HEK293 (cell line): ENCODE measurements at regions not wholly inside any gene's neighbourhood (a gene's known extent, or its start where the extent isn't known, plus 50 kb on each side); places are given as distances from the start of the nearest gene placed in this dataset.

Source experiments
- CTCF ChIA-PET: fragments of 350-600 bp; formaldehyde crosslinking; extraction: SDS; loops from one replicate; lab custom pipeline; 2021; ENCODE audit warnings: antibody characterized with exemption; lab: Yijun Ruan, JAX
- POLR2A ChIA-PET: fragments of 300-600 bp; formaldehyde crosslinking; extraction: SDS; loops from one replicate; lab custom pipeline; 2020; ENCODE audit warnings: antibody characterized with exemption, inconsistent platforms; lab: Yijun Ruan, JAX
- H3K27ac ChIP-seq: fragments of 200-500 bp; sonication (Bioruptor generic); 2 replicates; pipeline ENCODE4 v1.5.1; 2014; ENCODE audit warnings: low read depth, low read length, control low read depth, inconsistent platforms; ENCODE audit errors: extremely low read depth
- H3K36me3 ChIP-seq, 2 experiments: fragments of 200-500 bp in 1 of 2; sonication (Bioruptor generic) in 1 of 2; 1 replicate in 1 of 2; 2 replicates in 1 of 2; pipeline ENCODE4 v1.5.1; 2014 to 2017; ENCODE audit warnings: inconsistent platforms in 2 of 2, low read length in 2 of 2; ENCODE audit not compliant: control insufficient read depth in 2 of 2, insufficient read depth in 1 of 2
- H3K4me1 ChIP-seq: fragments of 200-500 bp; sonication (Bioruptor generic); 2 replicates; pipeline ENCODE4 v1.5.1; 2014; ENCODE audit warnings: mild to moderate bottlenecking, low read length, inconsistent platforms; ENCODE audit not compliant: control insufficient read depth, insufficient read depth
- H3K4me3 ChIP-seq: 2 replicates; pipeline ENCODE4 v1.5.1; 2011; ENCODE audit warnings: low read depth, mild to moderate bottlenecking, control low read depth, low read length, moderate library complexity
- H3K9me3 ChIP-seq: fragments of 200-500 bp; sonication (Bioruptor generic); 2 replicates; pipeline ENCODE4 v1.5.1; 2014; ENCODE audit warnings: low read depth, low read length, inconsistent platforms; ENCODE audit not compliant: control insufficient read depth, insufficient read depth
- GFI1B ChIP-seq: fragments of 450-650 bp; formaldehyde crosslinking; IDR thresholded peaks from 2 replicates; pipeline ENCODE4 v1.5.1; 2016; ENCODE audit warnings: missing biosample characterization, missing genetic modification characterization
- GLIS2 ChIP-seq: fragments of 450-650 bp; formaldehyde crosslinking; IDR thresholded peaks from 2 replicates; pipeline ENCODE4 v1.5.1; 2016; ENCODE audit warnings: missing biosample characterization, missing genetic modification characterization
- WT1 ChIP-seq: fragments of 450-650 bp; formaldehyde crosslinking; IDR thresholded peaks from 2 replicates; pipeline ENCODE4 v1.5.1; 2016; ENCODE audit warnings: missing biosample characterization, missing genetic modification characterization
- ZBTB48 ChIP-seq: fragments of 450-650 bp; formaldehyde crosslinking; IDR thresholded peaks from 2 replicates; pipeline ENCODE4 v1.5.1; 2016; ENCODE audit warnings: missing biosample characterization, missing genetic modification characterization
- ZEB2 ChIP-seq: fragments of 450-650 bp; formaldehyde crosslinking; IDR thresholded peaks from 2 replicates; pipeline ENCODE4 v1.5.1; 2016; ENCODE audit warnings: missing biosample characterization, missing genetic modification characterization
- ZFHX2 ChIP-seq: fragments of 450-650 bp; formaldehyde crosslinking; conservative IDR thresholded peaks from 2 replicates; pipeline ENCODE4 v1.5.1; 2016; ENCODE audit warnings: missing biosample characterization, missing genetic modification characterization
- ZIC2 ChIP-seq: fragments of 450-650 bp; formaldehyde crosslinking; IDR thresholded peaks from 2 replicates; pipeline ENCODE4 v1.5.1; 2016; ENCODE audit warnings: missing biosample characterization, missing genetic modification characterization
- ZNF10 ChIP-seq: fragments of 450-650 bp; formaldehyde crosslinking; IDR thresholded peaks from 2 replicates; pipeline ENCODE4 v1.5.1; 2017; ENCODE audit warnings: missing biosample characterization, missing genetic modification characterization
- ZNF175 ChIP-seq: fragments of 450-650 bp; formaldehyde crosslinking; IDR thresholded peaks from 2 replicates; pipeline ENCODE4 v1.5.1; 2016; ENCODE audit warnings: missing biosample characterization, missing genetic modification characterization
- ZNF184 ChIP-seq: fragments of 450-650 bp; IDR thresholded peaks from 2 replicates; pipeline ENCODE4 v1.5.1; 2018; ENCODE audit warnings: missing biosample characterization, mild to moderate bottlenecking, missing genetic modification characterization
- ZNF26 ChIP-seq: fragments of 450-650 bp; formaldehyde crosslinking; IDR thresholded peaks from 2 replicates; pipeline ENCODE4 v1.5.1; 2016; ENCODE audit warnings: missing biosample characterization, missing genetic modification characterization
- ZNF37A ChIP-seq: fragments of 450-650 bp; IDR thresholded peaks from 2 replicates; pipeline ENCODE4 v1.5.1; 2018; ENCODE audit warnings: missing biosample characterization, missing genetic modification characterization
- ZNF404 ChIP-seq: fragments of 450-650 bp; formaldehyde crosslinking; IDR thresholded peaks from 2 replicates; pipeline ENCODE4 v1.5.1; 2017; ENCODE audit warnings: missing biosample characterization, missing genetic modification characterization
- ZNF426 ChIP-seq: fragments of 450-650 bp; formaldehyde crosslinking; IDR thresholded peaks from 2 replicates; pipeline ENCODE4 v1.5.1; 2017; ENCODE audit warnings: missing biosample characterization, missing genetic modification characterization, mild to moderate bottlenecking, inconsistent platforms, moderate library complexity
- ZNF513 ChIP-seq: fragments of 450-650 bp; IDR thresholded peaks from 2 replicates; pipeline ENCODE4 v1.5.1; 2018; ENCODE audit warnings: missing biosample characterization, missing genetic modification characterization
- ZNF610 ChIP-seq: fragments of 450-650 bp; formaldehyde crosslinking; IDR thresholded peaks from 2 replicates; pipeline ENCODE4 v1.5.1; 2016; ENCODE audit warnings: missing biosample characterization, missing genetic modification characterization, borderline replicate concordance
- ZNF654 ChIP-seq: fragments of 450-650 bp; formaldehyde crosslinking; IDR thresholded peaks from 2 replicates; pipeline ENCODE4 v1.5.1; 2016; ENCODE audit warnings: low read depth, missing biosample characterization, missing genetic modification characterization
- ZNF707 ChIP-seq: fragments of 450-650 bp; formaldehyde crosslinking; IDR thresholded peaks from 2 replicates; pipeline ENCODE4 v1.5.1; 2016; ENCODE audit warnings: missing biosample characterization, missing genetic modification characterization
- ZNF777 ChIP-seq: fragments of 450-650 bp; formaldehyde crosslinking; IDR thresholded peaks from 2 replicates; pipeline ENCODE4 v1.5.1; 2017; ENCODE audit warnings: missing biosample characterization, missing genetic modification characterization, borderline replicate concordance
- ZNF785 ChIP-seq: fragments of 450-650 bp; formaldehyde crosslinking; IDR thresholded peaks from 2 replicates; pipeline ENCODE4 v1.5.1; 2016; ENCODE audit warnings: missing biosample characterization, missing genetic modification characterization
- ZNF792 ChIP-seq: fragments of 450-650 bp; formaldehyde crosslinking; IDR thresholded peaks from 2 replicates; pipeline ENCODE4 v1.5.1; 2016; ENCODE audit warnings: missing biosample characterization, missing genetic modification characterization
- ZSCAN23 ChIP-seq: fragments of 450-650 bp; formaldehyde crosslinking; IDR thresholded peaks from 2 replicates; pipeline ENCODE4 v1.5.1; 2016; ENCODE audit warnings: missing biosample characterization, missing genetic modification characterization
- ZSCAN5A ChIP-seq: fragments of 450-650 bp; formaldehyde crosslinking; IDR thresholded peaks from 2 replicates; pipeline ENCODE4 v1.5.1; 2016; ENCODE audit warnings: missing biosample characterization, missing genetic modification characterization
- TF ChIP-seq, protein P1 (sequence below): fragments of 450-650 bp; formaldehyde crosslinking; IDR thresholded peaks from 2 replicates; pipeline ENCODE4 v1.5.1; 2016; ENCODE audit warnings: missing biosample characterization, missing genetic modification characterization
- TF ChIP-seq, protein P2 (sequence below): fragments of 450-650 bp; formaldehyde crosslinking; IDR thresholded peaks from 2 replicates; pipeline ENCODE4 v1.5.1; 2017; ENCODE audit warnings: missing biosample characterization, missing genetic modification characterization
- TF ChIP-seq, protein P3 (sequence below): fragments of 450-650 bp; formaldehyde crosslinking; IDR thresholded peaks from 2 replicates; pipeline ENCODE4 v1.5.1; 2017; ENCODE audit warnings: missing biosample characterization, missing genetic modification characterization

- no peak for TF ChIP-seq ZNF26
Observed at GRCh38 chr18:78046631-78047030, 797.0 kb downstream of the GALR1 start (continued).

- Histone ChIP-seq H3K4me3 (no peak overlapping the region), H3K4me1 (no peaks in the 10 kb centered on the region), H3K36me3 (no peaks in the 10 kb centered on the region), H3K9me3 (no peaks in the 10 kb centered on the region), H3K27ac (no peak overlapping the region)
- TF ChIP-seq ZNF654 (tag by site-specific recombination): no peak
- no peak for TF ChIP-seq WT1 (tag by site-specific recombination)
- no peak for TF ChIP-seq ZNF707
- no peak for TF ChIP-seq ZSCAN5A (tag by site-specific recombination)
- no peak for TF ChIP-seq ZEB2
- no peak for TF ChIP-seq ZNF10 (tag by site-specific recombination)
- TF ChIP-seq GLIS2 (tag by site-specific recombination): no peak
- no peak for TF ChIP-seq ZNF792 (tag by site-specific recombination)
- no peak for TF ChIP-seq ZNF175 (tag by site-specific recombination)
- no peak for TF ChIP-seq ZNF426 (tag by site-specific recombination)
- no peak for TF ChIP-seq ZIC2
- TF ChIP-seq ZNF404 (tag by site-specific recombination): no peak
- TF ChIP-seq ZFHX2 (tag by site-specific recombination): no peak
- CTCF ChIA-PET: interaction anchor here (0.7 kb wide), 1 partner anchor 261 kb away, joined by 3 read pairs; no protein-coding TSS in a partner anchor
- POLR2A ChIA-PET: no interaction called here
Observed at GRCh38 chr18:78049281-78049680, 799.6 kb downstream of the GALR1 start.

DNA sequence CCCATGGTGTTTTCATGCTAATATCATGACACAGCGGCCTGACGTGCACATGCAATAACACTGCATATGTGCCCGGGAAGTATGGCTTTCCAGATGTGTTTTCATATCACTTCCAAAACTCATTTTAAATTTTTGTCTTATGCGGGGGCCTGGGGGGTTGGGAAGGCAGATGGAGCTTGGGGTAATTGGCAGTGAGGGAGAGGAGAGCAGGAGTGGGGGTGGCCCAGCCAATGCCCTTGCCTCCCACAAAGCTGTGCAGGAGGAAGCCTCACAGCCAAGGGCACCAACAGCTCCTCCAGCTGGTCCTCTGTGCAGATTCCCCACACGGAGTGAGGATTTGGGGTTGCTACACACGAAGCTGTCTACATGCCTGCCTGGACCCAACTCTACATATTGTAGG is 805.2 kb downstream of the GALR1 start:
- ChIA-PET CTCF (interaction anchor here (1.5 kb wide), 1 partner anchor 17 kb away, joined by 4 read pairs; no protein-coding TSS in a partner anchor), POLR2A (no interaction called here)
- Histone ChIP-seq H3K36me3 (no peaks in the 10 kb centered on the region), H3K4me1 (no peaks in the 10 kb centered on the region), H3K4me3 (no peak overlapping the region), H3K27ac (no peak overlapping the region), H3K9me3 (no peaks in the 10 kb centered on the region)
- TF ChIP-seq ZNF785 (tag by site-specific recombination) (no peak), ZNF513 (tag by site-specific recombination) (no peak), ZNF792 (tag by site-specific recombination) (no peak), ZFHX2 (tag by site-specific recombination) (no peak), ZNF184 (tag by site-specific recombination) (no peak), ZNF610 (tag by site-specific recombination) (no peak), ZBTB48 (tag by site-specific recombination) (no peak), ZSCAN23 (no peak), GFI1B (tag by site-specific recombination) (no peak), ZNF777 (tag by site-specific recombination) (no peak), ZNF37A (tag by site-specific recombination) (no peak)
- TF ChIP-seq, protein P1, sequence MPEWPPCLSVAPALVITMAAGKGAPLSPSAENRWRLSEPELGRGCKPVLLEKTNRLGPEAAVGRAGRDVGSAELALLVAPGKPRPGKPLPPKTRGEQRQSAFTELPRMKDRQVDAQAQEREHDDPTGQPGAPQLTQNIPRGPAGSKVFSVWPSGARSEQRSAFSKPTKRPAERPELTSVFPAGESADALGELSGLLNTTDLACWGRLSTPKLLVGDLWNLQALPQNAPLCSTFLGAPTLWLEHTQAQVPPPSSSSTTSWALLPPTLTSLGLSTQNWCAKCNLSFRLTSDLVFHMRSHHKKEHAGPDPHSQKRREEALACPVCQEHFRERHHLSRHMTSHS (tag by site-specific recombination): no peak
- TF ChIP-seq, protein P2, sequence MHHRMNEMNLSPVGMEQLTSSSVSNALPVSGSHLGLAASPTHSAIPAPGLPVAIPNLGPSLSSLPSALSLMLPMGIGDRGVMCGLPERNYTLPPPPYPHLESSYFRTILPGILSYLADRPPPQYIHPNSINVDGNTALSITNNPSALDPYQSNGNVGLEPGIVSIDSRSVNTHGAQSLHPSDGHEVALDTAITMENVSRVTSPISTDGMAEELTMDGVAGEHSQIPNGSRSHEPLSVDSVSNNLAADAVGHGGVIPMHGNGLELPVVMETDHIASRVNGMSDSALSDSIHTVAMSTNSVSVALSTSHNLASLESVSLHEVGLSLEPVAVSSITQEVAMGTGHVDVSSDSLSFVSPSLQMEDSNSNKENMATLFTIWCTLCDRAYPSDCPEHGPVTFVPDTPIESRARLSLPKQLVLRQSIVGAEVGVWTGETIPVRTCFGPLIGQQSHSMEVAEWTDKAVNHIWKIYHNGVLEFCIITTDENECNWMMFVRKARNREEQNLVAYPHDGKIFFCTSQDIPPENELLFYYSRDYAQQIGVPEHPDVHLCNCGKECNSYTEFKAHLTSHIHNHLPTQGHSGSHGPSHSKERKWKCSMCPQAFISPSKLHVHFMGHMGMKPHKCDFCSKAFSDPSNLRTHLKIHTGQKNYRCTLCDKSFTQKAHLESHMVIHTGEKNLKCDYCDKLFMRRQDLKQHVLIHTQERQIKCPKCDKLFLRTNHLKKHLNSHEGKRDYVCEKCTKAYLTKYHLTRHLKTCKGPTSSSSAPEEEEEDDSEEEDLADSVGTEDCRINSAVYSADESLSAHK (tag by site-specific recombination): no peak
- TF ChIP-seq, protein P3, sequence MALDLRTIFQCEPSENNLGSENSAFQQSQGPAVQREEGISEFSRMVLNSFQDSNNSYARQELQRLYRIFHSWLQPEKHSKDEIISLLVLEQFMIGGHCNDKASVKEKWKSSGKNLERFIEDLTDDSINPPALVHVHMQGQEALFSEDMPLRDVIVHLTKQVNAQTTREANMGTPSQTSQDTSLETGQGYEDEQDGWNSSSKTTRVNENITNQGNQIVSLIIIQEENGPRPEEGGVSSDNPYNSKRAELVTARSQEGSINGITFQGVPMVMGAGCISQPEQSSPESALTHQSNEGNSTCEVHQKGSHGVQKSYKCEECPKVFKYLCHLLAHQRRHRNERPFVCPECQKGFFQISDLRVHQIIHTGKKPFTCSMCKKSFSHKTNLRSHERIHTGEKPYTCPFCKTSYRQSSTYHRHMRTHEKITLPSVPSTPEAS: no peak
